Fibroblast of skin of back (primary cell): ENCODE measurements at regions not wholly inside any gene's neighbourhood (a gene's known extent, or its start where the extent isn't known, plus 50 kb on each side); places are given as distances from the start of the nearest gene placed in this dataset.

ENCODE experiments used
- DNase-seq: peaks from one replicate; pipeline ENCODE4 v3.0.0-alpha.2; 2013

DNA sequence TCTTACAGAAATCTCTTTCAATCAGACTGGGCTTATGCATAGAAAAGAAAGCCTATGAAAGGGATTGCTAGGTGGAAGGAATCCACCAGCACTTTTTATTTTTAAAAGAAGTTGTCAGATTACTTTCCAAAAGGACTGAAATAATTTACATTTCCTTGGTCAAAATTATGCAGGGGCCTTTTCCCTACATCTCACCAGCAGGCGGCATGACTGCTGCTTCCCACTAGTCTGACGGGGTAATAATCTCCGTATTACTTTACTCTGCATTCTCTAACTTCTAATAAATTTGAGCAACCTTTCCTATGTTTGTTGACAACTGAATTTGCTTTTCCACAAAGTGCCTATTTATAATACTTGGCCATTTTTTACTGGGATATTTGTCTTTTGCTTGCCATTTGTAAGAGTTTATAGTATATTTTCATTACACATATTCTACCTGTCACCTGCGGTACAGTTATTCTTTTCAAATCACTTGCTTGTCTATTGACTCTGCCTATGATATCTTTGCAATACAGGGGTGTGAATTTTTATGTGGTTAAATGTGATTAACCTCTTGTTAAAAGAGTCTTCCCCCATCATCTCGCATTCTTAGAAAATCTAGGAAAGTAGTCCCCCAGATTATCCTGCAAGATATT is 51.9 kb upstream of the USP47 start:
- DNase-seq, result peak; percentile 35

DNA sequence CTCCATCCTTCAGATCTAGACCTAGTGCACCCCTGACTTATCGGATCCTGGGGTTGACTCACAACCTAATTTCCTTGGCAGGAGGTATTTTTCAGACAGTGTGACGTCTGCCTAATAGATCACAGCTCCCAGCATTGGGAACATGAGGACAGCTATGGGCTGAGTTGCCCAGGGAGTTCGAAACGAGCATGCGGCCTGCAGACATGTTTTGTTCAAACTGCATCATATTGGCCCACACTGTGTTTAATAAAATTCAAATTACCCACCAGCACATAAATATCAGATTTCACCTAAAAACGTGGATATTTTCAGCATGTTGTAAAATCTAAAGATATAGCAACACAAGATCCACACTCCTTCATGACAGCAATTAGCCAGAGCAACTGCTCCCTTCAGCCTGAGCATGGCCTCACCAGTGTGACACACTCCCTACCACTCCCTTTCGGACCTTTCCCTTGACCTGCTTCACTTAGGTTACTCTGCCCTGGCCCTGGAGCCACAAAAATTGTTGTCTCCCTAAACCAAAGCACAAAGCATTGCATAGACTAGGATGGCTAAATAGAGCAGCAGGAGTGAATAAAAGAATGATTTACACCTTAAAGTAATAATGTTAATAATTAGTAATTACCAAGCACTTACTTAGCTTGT is 53.6 kb upstream of the USP47 start:
- DNase-seq, result no peak

DNA sequence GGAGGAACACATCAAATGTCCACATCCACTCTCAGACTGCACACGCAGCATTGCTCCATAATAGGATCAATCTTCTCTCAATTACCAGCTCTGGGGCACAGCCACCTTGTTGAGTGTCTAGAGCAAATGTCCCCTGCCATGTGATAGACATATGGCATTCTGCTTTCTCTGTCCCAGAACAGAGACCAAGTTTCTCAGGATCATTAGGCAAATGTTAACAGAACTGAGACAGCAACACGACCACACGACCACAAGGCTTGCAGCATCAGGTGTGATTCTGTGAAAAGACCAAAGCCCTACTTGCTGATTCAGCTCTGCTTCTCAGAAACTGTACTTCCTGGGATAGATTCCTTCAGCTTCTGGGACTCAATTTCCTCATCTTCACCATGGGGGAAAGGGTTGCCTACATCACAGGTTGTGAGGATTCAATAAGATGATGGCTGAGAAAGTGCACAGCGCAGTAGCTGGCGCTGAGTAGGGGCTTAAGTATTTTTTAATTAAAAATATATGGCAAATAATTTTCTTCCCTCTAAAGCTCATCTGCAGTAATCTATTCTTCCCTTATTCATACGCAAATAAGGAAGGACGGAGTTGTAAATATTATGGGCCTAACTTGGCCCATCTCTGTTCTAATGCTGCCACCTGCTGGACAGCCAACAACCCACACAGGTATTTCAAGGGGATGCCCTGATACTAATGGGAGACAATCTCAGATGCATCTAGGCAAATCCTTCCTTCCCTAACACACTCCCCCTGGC is 54.3 kb upstream of the USP47 start:
- DNase-seq, result peak; percentile 70

GRCh38 chr11:11786771-11787170 is 55.0 kb upstream of the USP47 start:
- DNase-seq, result peak; percentile 52

DNA sequence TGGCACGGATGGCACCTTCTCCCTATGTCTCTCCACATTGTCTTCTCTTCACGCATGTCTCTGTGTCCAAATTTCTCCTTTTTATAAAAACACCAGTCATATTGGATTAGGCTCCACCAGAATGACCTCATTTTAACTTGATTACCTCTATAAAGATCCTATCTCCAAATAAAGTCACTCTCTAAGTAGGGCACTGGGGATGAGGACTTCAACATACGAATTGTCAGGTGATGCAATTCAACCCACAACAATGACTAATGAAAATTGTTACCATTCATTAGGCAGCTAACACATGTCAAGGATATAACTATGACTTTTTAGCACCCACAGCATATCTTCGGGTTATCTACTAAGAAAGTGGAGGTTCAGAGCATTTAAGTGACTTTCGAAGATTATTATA is 55.5 kb upstream of the USP47 start:
- no peak for DNase-seq

- DNase-seq, result no peak
These were observed 59.2 kb upstream of the USP47 start for GRCh38 chr11:11782532-11783110.

DNA sequence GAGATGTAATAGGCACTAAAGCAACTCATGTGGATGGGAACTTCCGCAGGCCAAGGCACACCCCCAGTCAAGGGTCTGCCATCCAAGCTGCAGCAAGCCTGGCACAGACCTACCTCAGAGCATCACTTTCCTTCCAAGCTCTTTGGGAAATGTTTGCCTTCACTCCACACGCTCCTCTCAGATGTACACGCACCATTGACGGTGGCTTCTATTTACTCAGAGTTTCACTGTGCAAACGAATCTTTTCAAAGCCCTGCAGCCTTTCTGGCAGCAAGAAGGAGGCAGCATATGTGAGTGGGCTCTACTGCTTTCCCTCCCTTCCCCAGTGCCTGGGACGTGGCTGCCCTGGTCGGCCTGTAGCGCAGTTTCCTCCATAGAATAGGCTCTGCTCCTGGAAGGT is 60.9 kb upstream of the USP47 start:
- no peak for DNase-seq

GRCh38 chr11:11779975-11780374 is 61.8 kb upstream of the USP47 start:
- no peak for DNase-seq

GRCh38 chr11:11777897-11778296 is 63.9 kb upstream of the USP47 start:
- no peak for DNase-seq

DNA sequence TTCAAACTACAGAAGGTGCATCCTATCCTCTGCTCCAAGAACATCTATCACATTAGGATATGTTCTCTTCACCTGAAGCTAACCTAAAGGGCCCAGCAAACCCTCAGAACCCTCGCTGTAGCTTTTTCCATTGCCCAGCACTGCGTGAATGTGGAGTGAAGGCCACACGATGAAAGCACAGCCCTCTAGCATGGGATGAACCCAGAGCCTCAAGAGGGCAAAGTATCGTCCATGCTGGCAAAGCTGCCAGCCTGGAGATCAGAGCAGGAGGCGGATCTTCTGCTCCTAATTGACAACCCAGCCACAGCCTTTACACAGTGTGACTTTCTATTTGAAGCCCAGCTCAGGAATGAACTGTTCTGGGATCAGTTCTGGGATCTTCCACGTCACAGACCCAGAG is 65.1 kb upstream of the USP47 start:
- no peak for DNase-seq

GRCh38 chr11:11774928-11775327 is 66.8 kb upstream of the USP47 start:
- DNase-seq, result no peak

GRCh38 chr11:11772865-11773515 is 68.8 kb upstream of the USP47 start:
- DNase-seq, result no peak

- no peak for DNase-seq
These were observed 70.8 kb upstream of the USP47 start for GRCh38 chr11:11770921-11771486.

DNA sequence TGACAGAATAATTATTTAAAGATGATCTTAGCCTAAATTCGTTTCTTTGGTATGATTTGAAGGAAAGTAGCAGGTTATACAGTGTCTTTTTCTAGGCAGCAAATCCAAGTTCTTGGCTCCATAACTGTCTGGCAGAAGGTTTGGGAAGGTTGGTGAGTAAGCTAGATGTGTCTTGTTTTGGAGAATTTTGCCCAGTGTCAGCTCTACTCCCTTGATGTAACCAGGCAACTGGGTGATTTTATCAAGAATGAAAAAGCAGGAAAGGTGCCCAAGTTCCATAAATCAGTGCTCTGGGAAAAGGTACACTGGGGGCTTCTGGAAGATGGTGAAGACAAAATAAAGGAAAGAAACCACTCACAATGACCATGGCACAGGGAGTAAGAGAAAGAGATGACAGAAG is 71.5 kb upstream of the USP47 start:
- no peak for DNase-seq

- DNase-seq, result no peak
These were observed 72.0 kb upstream of the USP47 start for GRCh38 chr11:11769782-11770181.

- no peak for DNase-seq
These were observed 72.4 kb upstream of the USP47 start for GRCh38 chr11:11769362-11769761.

GRCh38 chr11:11764423-11764803 is 77.4 kb upstream of the USP47 start:
- no peak for DNase-seq

DNA sequence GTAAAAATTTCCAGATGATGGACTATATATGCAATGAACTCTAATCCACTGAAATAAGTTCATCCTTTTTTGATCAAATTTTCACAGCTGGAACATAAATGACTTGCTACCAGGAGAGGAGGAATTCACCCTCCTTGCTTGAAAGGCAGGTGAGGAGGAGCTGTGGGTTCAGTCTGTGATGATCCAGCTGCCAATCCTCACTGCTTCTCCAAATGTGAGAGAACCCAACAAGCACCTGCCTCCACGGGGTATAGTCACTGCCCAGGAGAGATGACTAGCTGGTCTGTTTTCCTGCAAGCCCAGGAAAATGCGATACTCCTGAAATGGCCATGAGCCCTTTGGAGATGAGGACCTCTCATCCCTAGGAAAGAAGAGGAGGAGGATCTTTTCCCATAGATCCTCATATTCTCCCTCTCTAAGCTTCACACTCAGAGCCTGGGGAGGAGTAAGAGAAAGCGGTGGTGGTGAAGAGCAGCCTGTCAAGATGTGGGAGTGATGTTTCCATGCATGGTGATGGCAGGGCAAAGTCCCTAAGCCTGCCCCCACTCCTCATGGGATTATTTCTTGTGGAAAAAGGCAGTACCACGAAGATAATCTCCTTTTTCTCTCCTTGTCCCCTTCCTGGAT is 77.9 kb upstream of the USP47 start:
- DNase-seq, result no peak

GRCh38 chr11:11760838-11761237 is 80.9 kb upstream of the USP47 start:
- no peak for DNase-seq

DNA sequence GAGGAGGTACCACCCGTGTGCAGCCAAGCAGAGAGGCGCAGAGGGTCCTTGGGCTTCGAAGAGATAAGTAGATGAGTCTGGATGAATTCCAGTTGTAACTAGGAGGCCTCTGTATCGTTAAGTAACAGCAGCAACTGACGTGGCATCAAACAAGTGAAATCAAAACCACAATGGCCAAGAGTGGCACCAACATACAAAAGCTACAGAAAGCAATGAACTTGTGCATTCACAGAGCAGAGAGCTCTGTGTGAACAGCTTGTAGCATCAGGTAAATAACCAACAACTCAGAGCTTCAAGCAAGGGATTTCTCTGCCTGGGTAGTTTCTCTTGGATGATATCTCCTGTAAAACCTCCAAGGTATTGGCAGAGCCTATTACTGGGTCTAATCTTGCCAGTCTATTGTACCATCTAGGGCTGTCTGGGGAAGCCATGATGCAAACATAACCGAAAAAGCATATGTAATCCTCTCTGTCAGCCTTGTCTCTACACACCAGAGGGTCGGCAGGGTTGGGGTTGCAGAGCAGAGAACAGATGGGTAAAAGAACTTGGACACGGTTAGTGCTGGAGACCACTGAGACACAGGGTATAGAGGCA is 83.1 kb upstream of the USP47 start:
- no peak for DNase-seq

GRCh38 chr11:11757909-11758308 is 83.9 kb upstream of the USP47 start:
- no peak for DNase-seq

- no peak for DNase-seq
These were observed 85.1 kb upstream of the USP47 start for GRCh38 chr11:11756718-11757117.
